GM12875 (cell line): ENCODE measurements at regions not wholly inside any gene's neighbourhood (a gene's known extent, or its start where the extent isn't known, plus 50 kb on each side); places are given as distances from the start of the nearest gene placed in this dataset.

ENCODE experiments used
- H3K4me3 ChIP-seq: one replicate; pipeline ENCODE4 v1.5.1; 2011; ENCODE audit warnings: low read depth, low read length, control low read depth
- CTCF ChIP-seq: IDR thresholded peaks from 2 replicates; pipeline ENCODE4 v1.5.1; 2011; ENCODE audit warnings: low read depth, mild to moderate bottlenecking, control low read depth, inconsistent platforms, low read length, moderate library complexity, borderline replicate concordance; ENCODE audit not compliant: insufficient read depth

- no peak for TF ChIP-seq CTCF
- H3K4me3 ChIP-seq = no peak overlapping the region
These were observed 307.8 kb upstream of the STT3B start for GRCh38 chr3:31224936-31225335.

GRCh38 chr3:31225923-31226322 is 306.8 kb upstream of the STT3B start:
- H3K4me3 ChIP-seq = no peak overlapping the region
- no peak for TF ChIP-seq CTCF

GRCh38 chr3:31226346-31226745 is 306.4 kb upstream of the STT3B start:
- TF ChIP-seq CTCF = no peak
- H3K4me3 ChIP-seq = no peak overlapping the region

- TF ChIP-seq CTCF = no peak
- no peak overlapping the region for H3K4me3 ChIP-seq
These were observed 305.6 kb upstream of the STT3B start for GRCh38 chr3:31227131-31227562.

GRCh38 chr3:31230425-31231223 is 302.1 kb upstream of the STT3B start:
- TF ChIP-seq CTCF = no peak
- no peak overlapping the region for H3K4me3 ChIP-seq

GRCh38 chr3:31232055-31233025 is 300.4 kb upstream of the STT3B start:
- 0 out of 2 replicates have a peak, but pooled peaks have one; percentile 6 for TF ChIP-seq CTCF
- H3K4me3 ChIP-seq = no peak overlapping the region
